MCF 10A (cell line): ENCODE measurements at regions not wholly inside any gene's neighbourhood (a gene's known extent, or its start where the extent isn't known, plus 50 kb on each side); places are given as distances from the start of the nearest gene placed in this dataset.

ENCODE experiments used
- BruUV-seq: library from RNA; stranded (reverse); fragments of 400-500 nt; replicated peaks from 2 replicates; lab custom pipeline; 2021; lab: Mats Ljungman, UMichigan
- CTCF ChIA-PET: fragments of 300-600 bp; sonication (Branson Sonifier 250); formaldehyde crosslinking; extraction: SDS; loops from one replicate; lab custom pipeline; 2021; ENCODE audit warnings: antibody characterized with exemption, inconsistent platforms; lab: Yijun Ruan, JAX
- POLR2A ChIA-PET: fragments of 300-600, 350-650 bp; sonication (Branson Sonifier 250); formaldehyde crosslinking; extraction: SDS; loops from one replicate; lab custom pipeline; 2020; ENCODE audit warnings: antibody characterized with exemption, inconsistent platforms; lab: Yijun Ruan, JAX
- DNase-seq: peaks from one replicate; pipeline ENCODE4 v3.0.0-alpha.2; 2018; ENCODE audit not compliant: unreplicated experiment
- H3K27ac Mint-ChIP-seq: one replicate; pipeline ENCODE4 v1.8.0; 2022; ENCODE audit warnings: mild to moderate bottlenecking, low read depth, mixed read lengths; ENCODE audit not compliant: unreplicated experiment
- H3K27me3 Mint-ChIP-seq: one replicate; pipeline ENCODE4 v1.8.0; 2022; ENCODE audit warnings: mixed read lengths; ENCODE audit not compliant: insufficient read depth, unreplicated experiment
- H3K36me3 Mint-ChIP-seq: one replicate; pipeline ENCODE4 v1.8.0; 2022; ENCODE audit warnings: mild to moderate bottlenecking, moderate library complexity, mixed read lengths; ENCODE audit not compliant: insufficient read depth, unreplicated experiment
- H3K4me1 Mint-ChIP-seq: one replicate; pipeline ENCODE4 v1.8.0; 2022; ENCODE audit warnings: mixed read lengths; ENCODE audit not compliant: insufficient read depth, unreplicated experiment
- H3K4me3 Mint-ChIP-seq: one replicate; pipeline ENCODE4 v1.8.0; 2022; ENCODE audit warnings: mild to moderate bottlenecking, moderate library complexity, mixed read lengths; ENCODE audit not compliant: unreplicated experiment
- H3K9me3 Mint-ChIP-seq: one replicate; pipeline ENCODE4 v1.8.0; 2022; ENCODE audit warnings: mixed read lengths; ENCODE audit not compliant: unreplicated experiment
- intact Hi-C: fragments of 100-400 bp; cut with micrococcal nuclease; formaldehyde crosslinking; loops from 2 replicates; pipeline ENCODE4 v1.14.1; 2022
- TF ChIP-seq, protein P1 (sequence below): fragments of 200-600 bp; IDR thresholded peaks from one replicate; pipeline ENCODE4 v1.8.0; 2022; ENCODE audit warnings: antibody characterized with exemption, mild to moderate bottlenecking; ENCODE audit not compliant: unreplicated experiment

DNA sequence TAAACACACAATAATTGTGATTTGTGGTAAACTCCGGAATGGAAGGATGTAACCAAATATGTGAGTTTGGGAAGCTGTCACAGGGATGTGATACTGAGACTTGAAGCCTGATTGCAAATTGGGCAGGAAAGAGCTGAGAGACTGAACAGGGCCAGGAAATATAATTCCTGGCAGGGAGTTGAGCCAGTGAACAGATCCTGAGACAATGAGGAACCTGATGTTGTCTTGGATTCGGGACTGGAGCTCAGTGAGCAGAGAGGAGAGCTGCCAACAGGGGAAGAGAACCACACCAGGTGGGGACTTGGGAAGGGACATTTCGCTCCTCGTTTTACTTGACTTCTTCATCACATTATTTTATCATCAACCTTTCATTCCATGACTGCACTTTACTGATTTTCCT lies 386.0 kb downstream of the TLL1 start:
- H3K9me3 Mint-ChIP-seq: no peaks in the 10 kb centered on the region
- no peak for DNase-seq
- H3K27me3 Mint-ChIP-seq: no peaks in the 10 kb centered on the region
- TF ChIP-seq, protein P1, sequence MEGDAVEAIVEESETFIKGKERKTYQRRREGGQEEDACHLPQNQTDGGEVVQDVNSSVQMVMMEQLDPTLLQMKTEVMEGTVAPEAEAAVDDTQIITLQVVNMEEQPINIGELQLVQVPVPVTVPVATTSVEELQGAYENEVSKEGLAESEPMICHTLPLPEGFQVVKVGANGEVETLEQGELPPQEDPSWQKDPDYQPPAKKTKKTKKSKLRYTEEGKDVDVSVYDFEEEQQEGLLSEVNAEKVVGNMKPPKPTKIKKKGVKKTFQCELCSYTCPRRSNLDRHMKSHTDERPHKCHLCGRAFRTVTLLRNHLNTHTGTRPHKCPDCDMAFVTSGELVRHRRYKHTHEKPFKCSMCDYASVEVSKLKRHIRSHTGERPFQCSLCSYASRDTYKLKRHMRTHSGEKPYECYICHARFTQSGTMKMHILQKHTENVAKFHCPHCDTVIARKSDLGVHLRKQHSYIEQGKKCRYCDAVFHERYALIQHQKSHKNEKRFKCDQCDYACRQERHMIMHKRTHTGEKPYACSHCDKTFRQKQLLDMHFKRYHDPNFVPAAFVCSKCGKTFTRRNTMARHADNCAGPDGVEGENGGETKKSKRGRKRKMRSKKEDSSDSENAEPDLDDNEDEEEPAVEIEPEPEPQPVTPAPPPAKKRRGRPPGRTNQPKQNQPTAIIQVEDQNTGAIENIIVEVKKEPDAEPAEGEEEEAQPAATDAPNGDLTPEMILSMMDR: no peak
- no peaks in the 10 kb centered on the region for H3K4me1 Mint-ChIP-seq
- ChIA-PET CTCF (interaction anchor here (0.7 to 1.1 kb wide), 5 partner anchors 8 to 404 kb away, joined by 3 to 4 read pairs (median 3); no protein-coding TSS in a partner anchor), POLR2A (no interaction called here)
- H3K36me3 Mint-ChIP-seq: no peaks in the 10 kb centered on the region
- intact Hi-C loops: loop anchor here (10.0 kb wide), 1 partner anchor 724 kb away; no protein-coding TSS in a partner anchor
- BruUV-seq: no TSS peak
- H3K4me3 Mint-ChIP-seq: no peak overlapping the region
- no peak overlapping the region for H3K27ac Mint-ChIP-seq

DNA sequence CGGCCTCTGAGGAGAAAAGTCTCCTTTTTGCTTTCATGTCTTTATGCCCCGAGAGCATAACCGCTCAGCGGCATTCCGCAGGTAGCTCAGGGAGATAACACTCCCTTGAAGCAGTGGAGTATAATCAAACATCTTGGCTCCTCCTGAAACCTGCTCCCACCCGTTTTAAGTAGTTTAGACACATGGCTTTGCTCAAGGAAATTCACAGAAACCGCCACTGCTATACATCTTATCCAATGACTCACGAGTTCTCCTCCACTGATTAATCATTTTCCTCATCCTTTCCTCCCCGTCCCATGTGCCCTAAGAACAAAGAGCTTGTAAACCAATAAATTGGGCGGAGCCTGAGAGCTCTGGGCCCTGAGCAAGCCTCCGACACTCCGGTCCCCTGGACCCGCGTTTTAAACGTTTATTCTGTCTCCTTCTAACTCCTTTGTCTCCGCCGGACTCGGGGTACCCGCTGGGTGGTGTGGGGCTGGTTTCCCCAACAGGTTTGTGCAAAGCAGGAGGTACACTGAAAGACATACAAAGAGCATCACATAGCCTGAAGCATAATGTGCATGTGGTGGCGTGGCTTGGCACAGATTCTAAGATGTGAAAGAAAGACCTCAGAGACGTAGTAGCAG lies 401.2 kb downstream of the TLL1 start:
- peak; percentile 56 for DNase-seq
- ChIA-PET POLR2A (interaction anchor here (0.7 kb wide), 1 partner anchor 403 kb away, joined by 3 read pairs; no protein-coding TSS in a partner anchor), CTCF (interaction anchor here (0.8 kb wide), 1 partner anchor 68 kb away, joined by 3 read pairs; no protein-coding TSS in a partner anchor)
- Mint-ChIP-seq H3K27ac (peak overlapping the region; percentile 61), H3K4me3 (peak overlapping the region; percentile 60), H3K36me3 (peaks cover 5% of the 10 kb centered on the region), H3K27me3 (no peaks in the 10 kb centered on the region), H3K4me1 (peaks cover 22% of the 10 kb centered on the region), H3K9me3 (no peaks in the 10 kb centered on the region)
- no TSS peak for BruUV-seq
- intact Hi-C loops: no loop called here
- TF ChIP-seq, protein P1: no peak

DNA sequence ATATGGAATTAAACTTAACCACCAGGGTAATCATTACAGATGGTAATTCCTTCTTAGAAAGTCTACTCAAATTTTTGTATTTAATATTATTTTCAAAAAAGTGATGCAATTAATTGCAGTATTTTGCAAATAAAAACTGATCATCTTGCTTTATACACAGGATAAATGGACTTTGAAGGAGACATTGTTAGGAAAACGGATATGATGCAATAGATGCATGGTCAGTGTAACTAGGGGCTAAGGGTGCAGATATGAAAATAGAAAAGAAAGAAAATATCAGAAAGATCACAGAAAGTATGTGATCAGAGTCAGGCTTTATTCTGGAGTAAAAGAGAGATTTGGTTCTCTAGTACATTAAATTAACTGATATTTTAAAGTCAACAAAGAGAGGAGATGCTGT lies 401.7 kb downstream of the TLL1 start:
- BruUV-seq: TSS peak; percentile 30
- Mint-ChIP-seq H3K27ac (peak overlapping the region; percentile 61), H3K36me3 (no peaks in the 10 kb centered on the region), H3K4me1 (peaks cover 22% of the 10 kb centered on the region), H3K27me3 (no peaks in the 10 kb centered on the region), H3K4me3 (peak overlapping the region; percentile 60), H3K9me3 (no peaks in the 10 kb centered on the region)
- no peak for DNase-seq
- POLR2A ChIA-PET: no interaction called here
- CTCF ChIA-PET: interaction anchor here (0.8 kb wide), 1 partner anchor 69 kb away, joined by 3 read pairs; no protein-coding TSS in a partner anchor
- TF ChIP-seq, protein P1: no peak
- intact Hi-C loops: no loop called here

DNA sequence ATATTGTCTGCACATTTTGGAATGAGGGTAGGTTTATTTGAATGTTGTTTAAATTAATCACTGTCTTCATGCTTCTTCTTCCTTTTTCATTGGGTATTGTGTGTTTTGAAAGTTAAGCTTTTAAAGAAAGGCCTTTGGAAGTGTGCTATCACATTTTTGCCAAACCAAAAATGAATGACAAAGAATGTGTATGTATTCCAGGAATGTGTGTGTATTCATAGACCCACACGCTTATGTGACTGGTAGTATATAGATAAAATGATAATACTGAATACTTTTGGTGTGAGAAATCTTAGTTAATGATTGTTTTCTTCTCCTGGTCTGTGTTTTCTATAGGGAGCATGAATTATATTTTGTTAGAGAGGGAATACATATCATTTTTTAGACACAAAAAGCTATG lies 404.4 kb downstream of the TLL1 start:
- no TSS peak for BruUV-seq
- Mint-ChIP-seq H3K4me3 (no peak overlapping the region), H3K27ac (no peak overlapping the region), H3K9me3 (no peaks in the 10 kb centered on the region), H3K4me1 (peaks cover 22% of the 10 kb centered on the region), H3K36me3 (no peaks in the 10 kb centered on the region), H3K27me3 (no peaks in the 10 kb centered on the region)
- POLR2A ChIA-PET: no interaction called here
- no peak for DNase-seq
- CTCF ChIA-PET: no interaction called here
- TF ChIP-seq, protein P1: no peak
- intact Hi-C loops: no loop called here
